H9 (cell line): ENCODE measurements at regions not wholly inside any gene's neighbourhood (a gene's known extent, or its start where the extent isn't known, plus 50 kb on each side); places are given as distances from the start of the nearest gene placed in this dataset.

Experiments
- DNase-seq: peaks from one replicate; pipeline ENCODE4 v3.0.0-alpha.2; 2017
- H2AFZ ChIP-seq: one replicate; pipeline ENCODE4 v1.6.1; 2013; ENCODE audit warnings: mild to moderate bottlenecking, low read length, control low read depth, moderate library complexity
- H2AK5ac ChIP-seq: 2 replicates; pipeline ENCODE4 v1.6.1; 2013; ENCODE audit warnings: low read length, control low read depth, mixed read lengths; ENCODE audit not compliant: insufficient read length
- H2BK120ac ChIP-seq: one replicate; pipeline ENCODE4 v1.6.1; 2013; ENCODE audit warnings: low read depth, mild to moderate bottlenecking, low read length, control low read depth, inconsistent platforms; ENCODE audit not compliant: poor library complexity, severe bottlenecking
- H2BK12ac ChIP-seq: 2 replicates; pipeline ENCODE4 v1.6.1; 2013; ENCODE audit warnings: low read length, control low read depth, mixed read lengths, low read depth; ENCODE audit not compliant: insufficient read length
- H2BK15ac ChIP-seq: 2 replicates; pipeline ENCODE4 v1.6.1; 2013; ENCODE audit warnings: low read depth, low read length, control low read depth
- H2BK20ac ChIP-seq: one replicate; pipeline ENCODE4 v1.6.1; 2013; ENCODE audit warnings: low read depth, mild to moderate bottlenecking, low read length, control low read depth, inconsistent platforms; ENCODE audit not compliant: poor library complexity, severe bottlenecking
- H2BK5ac ChIP-seq: 2 replicates; pipeline ENCODE4 v1.6.1; 2013; ENCODE audit warnings: low read length, control low read depth, mixed read lengths; ENCODE audit not compliant: insufficient read length
- H3K14ac ChIP-seq: 2 replicates; pipeline ENCODE4 v1.6.1; 2013; ENCODE audit warnings: low read length, control low read depth; ENCODE audit not compliant: insufficient read depth
- H3K18ac ChIP-seq: 2 replicates; pipeline ENCODE4 v1.6.1; 2013; ENCODE audit warnings: low read depth, mild to moderate bottlenecking, mixed read lengths, low read length, control low read depth; ENCODE audit not compliant: insufficient read length
- H3K23ac ChIP-seq: 2 replicates; pipeline ENCODE4 v1.6.1; 2013; ENCODE audit warnings: low read length, control low read depth, mixed read lengths, low read depth; ENCODE audit not compliant: insufficient read length
- H3K23me2 ChIP-seq: 2 replicates; pipeline ENCODE4 v1.6.1; 2013; ENCODE audit warnings: low read depth, mild to moderate bottlenecking, mixed read lengths, low read length, control low read depth; ENCODE audit not compliant: insufficient read length, poor library complexity, severe bottlenecking
- H3K27ac ChIP-seq: 2 replicates; pipeline ENCODE4 v1.5.1; 2013; ENCODE audit warnings: low read length, control low read depth, mixed read lengths, low read depth; ENCODE audit not compliant: insufficient read length
- H3K27me3 ChIP-seq: 2 replicates; pipeline ENCODE4 v1.6.1; 2013; ENCODE audit warnings: low read length, control low read depth, inconsistent platforms; ENCODE audit not compliant: insufficient read depth
- H3K4ac ChIP-seq: 2 replicates; pipeline ENCODE4 v1.6.1; 2013; ENCODE audit warnings: low read depth, mild to moderate bottlenecking, control low read depth, inconsistent platforms, low read length, moderate library complexity
- H3K4me1 ChIP-seq: 2 replicates; pipeline ENCODE4 v1.6.1; 2013; ENCODE audit warnings: low read length, control low read depth, inconsistent platforms; ENCODE audit not compliant: insufficient read depth
- H3K4me2 ChIP-seq: 2 replicates; pipeline ENCODE4 v1.6.1; 2013; ENCODE audit warnings: low read length, control low read depth, mixed read lengths; ENCODE audit not compliant: insufficient read length, insufficient read depth
- H3K56ac ChIP-seq: 2 replicates; pipeline ENCODE4 v1.6.1; 2013; ENCODE audit warnings: low read depth, mild to moderate bottlenecking, mixed read lengths, low read length, control low read depth; ENCODE audit not compliant: insufficient read length
- H3K79me1 ChIP-seq: 2 replicates; pipeline ENCODE4 v1.6.1; 2013; ENCODE audit warnings: low read depth, mild to moderate bottlenecking, moderate library complexity, low read length, control low read depth, inconsistent platforms; ENCODE audit not compliant: insufficient read depth, poor library complexity, severe bottlenecking
- H3K79me2 ChIP-seq: 2 replicates; pipeline ENCODE4 v1.6.1; 2013; ENCODE audit warnings: low read length, control low read depth, inconsistent platforms; ENCODE audit not compliant: insufficient read depth
- H3K9ac ChIP-seq: 2 replicates; pipeline ENCODE4 v1.6.1; 2013; ENCODE audit warnings: low read length, control low read depth, mixed read lengths; ENCODE audit not compliant: insufficient read length; ENCODE audit errors: extremely low read depth
- H3K9me3 ChIP-seq: one replicate; pipeline ENCODE4 v1.6.1; 2013; ENCODE audit warnings: low read depth, low read length, inconsistent platforms; ENCODE audit not compliant: control insufficient read depth
- H3T11ph ChIP-seq: one replicate; pipeline ENCODE4 v1.6.1; 2013; ENCODE audit warnings: mild to moderate bottlenecking, low read length, control low read depth, inconsistent platforms
- H4K20me1 ChIP-seq: one replicate; pipeline ENCODE4 v1.6.1; 2013; ENCODE audit not compliant: control insufficient read depth, insufficient read length, insufficient read depth
- H4K5ac ChIP-seq: 2 replicates; pipeline ENCODE4 v1.6.1; 2013; ENCODE audit warnings: low read depth, mild to moderate bottlenecking, mixed read lengths, low read length, control low read depth; ENCODE audit not compliant: insufficient read length
- H4K8ac ChIP-seq: replicated peaks from 2 replicates; pipeline ENCODE4 v1.6.1; 2013; ENCODE audit warnings: low read length, control low read depth, mixed read lengths, low read depth; ENCODE audit not compliant: insufficient read length
- H4K91ac ChIP-seq: 2 replicates; pipeline ENCODE4 v1.6.1; 2013; ENCODE audit warnings: low read depth, mild to moderate bottlenecking, moderate library complexity, mixed read lengths, low read length, control low read depth; ENCODE audit not compliant: insufficient read length
- H3K27ac Mint-ChIP-seq, 3 experiments: 2 replicates in 2 of 3; 3 replicates in 1 of 3; pipeline ENCODE4 v1.8.0; 2020 to 2021; ENCODE audit warnings: mixed read lengths in 3 of 3, mild to moderate bottlenecking in 1 of 3, moderate library complexity in 1 of 3
- H3K27me3 Mint-ChIP-seq: 2 replicates; pipeline ENCODE4 v1.8.0; 2021; ENCODE audit warnings: low read depth, mild to moderate bottlenecking, moderate library complexity, mixed read lengths
- H3K36me3 Mint-ChIP-seq, 3 experiments: 2 replicates in 2 of 3; 3 replicates in 1 of 3; pipeline ENCODE4 v1.8.0; 2020 to 2021; ENCODE audit warnings: low read depth in 3 of 3, mixed read lengths in 3 of 3; ENCODE audit not compliant: insufficient read depth in 1 of 3
- H3K4me1 Mint-ChIP-seq, 2 experiments: 2 replicates each; pipeline ENCODE4 v1.8.0; 2020; ENCODE audit warnings: mixed read lengths in 2 of 2
- H3K4me3 Mint-ChIP-seq, 2 experiments: 2 replicates in 1 of 2; 3 replicates in 1 of 2; pipeline ENCODE4 v1.8.0; 2020 to 2021; ENCODE audit warnings: mild to moderate bottlenecking in 2 of 2, mixed read lengths in 2 of 2, moderate library complexity in 1 of 2
- H3K9me3 Mint-ChIP-seq, 2 experiments: 2 replicates in 1 of 2; 3 replicates in 1 of 2; pipeline ENCODE4 v1.8.0; 2020; ENCODE audit warnings: mild to moderate bottlenecking in 2 of 2, mixed read lengths in 2 of 2, moderate library complexity in 1 of 2
- CTCF ChIP-seq: fragments of 200-600 bp; sonication (generic); conservative IDR thresholded peaks from 3 replicates; pipeline ENCODE4 v1.8.0; 2021; ENCODE audit warnings: antibody characterized with exemption, mild to moderate bottlenecking
- whole genome bisulfite sequencing: extraction: QIAGEN DNeasy Blood & Tissue Kit; methylation state at CpG from one replicate; pipeline ENCODE4 v1.1.7; 2013; ENCODE audit warnings: missing lambda C conversion rate, low lambda C conversion rate, mixed read lengths; ENCODE audit not compliant: insufficient read length; ENCODE audit errors: extremely low coverage; 5-methylcytosine and 5-hydroxymethylcytosine counted together

- no peak overlapping the region for H3K9ac ChIP-seq
- H2BK20ac ChIP-seq: no peak overlapping the region
- Mint-ChIP-seq H3K27ac (no peak overlapping the region; a peak in 1 of 7 replicates), H3K4me3 (no peak overlapping the region), H3K4me1 (peaks cover 0 to 4% of the 10 kb centered on the region in 2 experiments; a peak in 1 of 4 replicates), H3K27me3 (no peaks in the 10 kb centered on the region), H3K9me3 (peaks cover 8 to 10% of the 10 kb centered on the region in 2 experiments; a peak in 4 of 5 replicates), H3K36me3 (0 out of 7 replicates have a peak, but pooled peaks cover 0 to 2% (median 0%) of the 10 kb centered on the region in 3 experiments)
- no peak overlapping the region for H3K4me2 ChIP-seq
- WGBS: no CpG with 5 or more reads among the region's 7 CpGs
- TF ChIP-seq CTCF: no peak
- H3K18ac ChIP-seq: no peak overlapping the region
- H3K4ac ChIP-seq: no peak overlapping the region
- no peaks in the 10 kb centered on the region for H3K4me1 ChIP-seq
- no peaks in the 10 kb centered on the region for H3K23me2 ChIP-seq
- no peak for DNase-seq
- H3K23ac ChIP-seq: no peak overlapping the region
- H3K27ac ChIP-seq: no peak overlapping the region
- no peak overlapping the region for H3K56ac ChIP-seq
- no peak overlapping the region for H4K91ac ChIP-seq
- H3T11ph ChIP-seq: no peak overlapping the region
- H2BK5ac ChIP-seq: no peak overlapping the region
- H2BK120ac ChIP-seq: no peak overlapping the region
- no peak overlapping the region for H4K5ac ChIP-seq
- no peaks in the 10 kb centered on the region for H3K79me1 ChIP-seq
- H2AK5ac ChIP-seq: no peak overlapping the region
- no peaks in the 10 kb centered on the region for H4K20me1 ChIP-seq
- no peak overlapping the region for H2BK12ac ChIP-seq
- H3K79me2 ChIP-seq: no peaks in the 10 kb centered on the region
- H3K9me3 ChIP-seq: no peaks in the 10 kb centered on the region
- no peak overlapping the region for H4K8ac ChIP-seq
- no peak overlapping the region for H3K14ac ChIP-seq
- no peaks in the 10 kb centered on the region for H3K27me3 ChIP-seq
- no peak overlapping the region for H2BK15ac ChIP-seq
- no peak overlapping the region for H2AFZ ChIP-seq
These were observed 127.2 kb downstream of the AXIN2 start for GRCh38 chr17:65434251-65434650.
